Glomerular endothelial cell (primary cell): ENCODE measurements at regions not wholly inside any gene's neighbourhood (a gene's known extent, or its start where the extent isn't known, plus 50 kb on each side); places are given as distances from the start of the nearest gene placed in this dataset.

Experiments
- DNase-seq: peaks from one replicate; pipeline ENCODE4 v3.0.0-alpha.2; 2011; ENCODE audit warnings: low read depth, low spot score; ENCODE audit errors: extremely low read depth

DNA sequence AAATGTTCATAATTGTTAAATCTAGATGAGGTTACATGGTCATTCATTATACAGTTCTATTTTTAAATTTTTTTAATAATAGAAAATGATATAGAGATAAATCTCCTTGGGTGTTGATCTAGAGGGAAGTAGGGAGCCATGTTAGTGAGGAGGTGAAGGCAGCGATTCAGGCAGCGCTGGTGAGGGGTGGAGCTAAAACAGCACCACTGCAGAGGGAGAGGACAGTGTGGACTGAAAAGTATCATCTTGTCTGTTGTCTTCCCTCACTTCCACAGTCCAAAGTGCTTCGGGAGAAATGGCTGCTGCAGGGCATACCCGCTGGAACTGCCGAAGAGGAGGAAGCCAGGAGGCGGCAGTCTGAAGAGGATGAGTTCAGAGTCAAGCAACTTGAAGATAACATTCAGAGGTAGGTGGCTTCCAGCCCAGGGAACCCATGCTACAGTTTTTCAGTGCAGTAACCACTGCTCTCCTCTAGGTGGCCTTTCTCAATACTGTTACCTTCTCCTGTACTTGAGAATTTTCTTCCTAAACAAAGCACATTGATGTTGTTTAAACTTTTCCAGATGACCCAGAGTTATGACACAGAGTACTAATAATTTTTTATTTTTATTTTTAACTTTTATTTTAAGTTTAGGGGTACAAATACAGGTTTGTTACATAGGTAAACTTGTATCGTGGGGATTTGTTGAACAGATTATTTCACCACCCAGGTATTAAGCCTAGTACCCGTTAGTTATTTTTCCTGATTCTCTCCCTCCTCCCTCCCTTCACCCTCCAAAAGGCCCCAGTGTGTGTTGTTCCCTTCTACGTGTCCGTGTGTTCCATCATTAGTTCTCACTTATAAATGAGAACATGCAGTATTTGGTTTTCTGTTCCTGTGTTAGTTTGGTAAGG, 100.5 kb downstream of the PALM2AKAP2 start:
- DNase-seq: no peak

- DNase-seq: no peak
These were observed 103.6 kb downstream of the PALM2AKAP2 start for GRCh38 chr9:109883623-109884022.

GRCh38 chr9:109886041-109886440, 106.0 kb downstream of the PALM2AKAP2 start:
- DNase-seq: no peak

- DNase-seq: no peak
These were observed 106.6 kb downstream of the PALM2AKAP2 start for GRCh38 chr9:109886617-109887016.

- no peak for DNase-seq
These were observed 107.1 kb downstream of the PALM2AKAP2 start for GRCh38 chr9:109887079-109887478.

DNA sequence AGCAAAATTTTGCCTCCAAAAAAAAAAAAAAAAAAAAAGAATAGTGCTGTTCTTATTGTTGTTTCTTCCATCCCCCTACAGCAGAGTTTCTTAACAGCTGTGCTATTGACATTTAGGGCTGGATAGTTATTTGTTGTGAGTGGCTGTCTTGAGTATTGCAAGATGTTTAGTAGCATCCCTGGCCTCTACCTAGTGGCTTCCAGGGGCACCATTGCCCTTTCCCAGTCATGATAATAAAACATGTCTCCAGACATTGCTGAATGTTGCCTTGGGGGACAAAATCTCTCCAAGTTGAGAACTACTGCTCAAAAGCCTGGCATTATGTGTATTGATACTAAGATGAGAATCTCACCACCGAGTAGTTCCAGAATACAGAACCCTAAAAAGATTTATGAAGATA, 108.7 kb downstream of the PALM2AKAP2 start:
- no peak for DNase-seq

DNA sequence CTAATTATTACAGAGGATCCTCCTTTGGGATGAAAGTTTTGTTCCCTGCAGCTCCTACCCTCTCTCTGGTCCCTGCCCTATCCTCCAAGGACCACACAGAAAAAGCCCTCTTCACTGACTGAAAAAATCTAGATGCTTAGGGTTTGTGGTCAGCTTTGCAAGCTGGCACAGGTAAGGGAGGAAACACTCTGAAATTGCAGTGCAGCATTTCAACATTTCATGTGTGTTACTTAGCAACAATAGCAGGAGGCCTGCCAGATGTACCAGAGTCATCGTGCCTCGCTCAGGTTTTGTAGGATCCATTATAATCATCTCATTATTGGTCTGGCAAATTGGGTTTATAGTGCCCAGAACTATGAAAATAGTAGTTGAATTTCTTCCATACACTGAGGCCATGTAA, 109.5 kb downstream of the PALM2AKAP2 start:
- DNase-seq: no peak

DNA sequence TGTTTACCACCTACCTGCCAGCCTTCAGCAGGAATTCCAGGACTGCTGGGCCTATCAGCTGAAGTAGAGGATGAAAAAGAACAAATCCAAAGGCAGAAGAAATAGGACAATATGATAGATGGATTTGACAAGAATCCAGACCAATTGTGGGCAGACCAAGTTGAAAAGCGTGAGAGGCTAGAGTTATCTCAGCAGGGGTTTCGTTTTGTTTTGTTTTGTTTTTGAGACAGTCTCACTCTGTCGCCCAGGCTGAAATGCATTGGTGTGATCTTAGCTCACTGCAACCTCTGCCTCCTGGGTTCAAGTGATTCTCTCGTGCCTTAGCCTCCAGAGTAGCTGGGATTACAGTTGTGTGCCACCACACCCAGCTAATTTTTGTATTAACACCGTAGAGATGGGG, 113.2 kb downstream of the PALM2AKAP2 start:
- DNase-seq: no peak

- DNase-seq: no peak
These were observed 114.5 kb downstream of the PALM2AKAP2 start for GRCh38 chr9:109894473-109894872.

DNA sequence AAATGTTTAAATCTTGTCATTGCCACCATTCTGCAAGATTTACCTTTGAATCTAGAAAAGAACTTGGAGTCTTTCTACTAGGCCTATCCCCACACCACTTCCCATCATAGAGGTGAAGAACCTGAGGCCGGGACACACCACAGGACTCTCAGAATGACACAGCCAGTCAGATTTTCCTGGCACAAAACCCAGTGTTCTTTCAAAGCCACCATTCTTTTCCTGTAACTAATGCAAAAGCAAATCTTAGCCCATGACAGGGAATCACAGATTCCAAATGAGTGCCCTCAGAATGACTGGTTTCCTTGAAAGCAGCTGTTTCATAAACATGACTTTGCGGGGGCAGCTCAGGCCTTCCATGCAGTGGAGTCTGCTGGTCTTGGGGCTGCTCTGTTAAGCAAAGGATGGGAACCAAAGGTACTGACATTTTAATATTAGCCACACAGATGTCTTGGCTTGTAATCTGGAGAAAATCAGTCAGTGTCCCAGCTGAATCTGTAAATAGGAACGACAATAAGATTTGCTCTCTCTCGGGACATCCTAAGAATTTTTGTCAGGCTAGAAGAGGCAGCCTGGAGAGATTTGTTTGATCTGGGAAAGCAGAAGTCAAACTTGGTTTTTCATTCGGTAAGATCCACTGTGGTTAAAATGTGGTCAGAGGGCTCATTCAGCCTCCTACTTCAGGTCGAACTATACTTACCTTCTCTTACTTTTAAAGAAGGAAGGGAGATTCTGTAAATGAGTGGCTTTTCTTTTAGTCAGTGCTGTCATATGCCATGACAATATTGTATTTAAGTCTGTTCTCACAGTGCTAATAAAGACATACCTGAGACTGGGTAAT, 115.1 kb downstream of the PALM2AKAP2 start:
- no peak for DNase-seq

DNA sequence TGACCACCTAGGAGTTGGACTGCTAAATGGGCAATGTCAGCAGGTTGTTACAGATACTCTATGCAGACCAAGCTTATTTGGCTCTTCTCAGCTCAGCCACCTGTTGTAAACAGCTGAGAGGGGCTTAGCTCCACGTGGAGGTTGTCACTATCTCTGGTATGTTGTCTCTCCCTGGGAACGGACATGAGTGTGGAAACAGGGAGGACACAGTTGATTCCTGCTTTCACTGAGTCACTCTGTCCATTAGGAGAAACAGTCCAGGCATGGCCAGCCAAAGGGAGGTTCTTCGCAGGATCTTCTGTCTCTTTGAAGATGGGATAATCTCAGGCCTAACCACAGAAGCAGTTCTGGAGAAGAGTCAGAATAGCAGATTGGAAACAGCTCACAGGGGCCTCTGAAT, 121.2 kb downstream of the PALM2AKAP2 start:
- DNase-seq: no peak

- DNase-seq: no peak
These were observed 123.6 kb downstream of the PALM2AKAP2 start for GRCh38 chr9:109903515-109904138.

GRCh38 chr9:109904666-109905065, 124.7 kb downstream of the PALM2AKAP2 start:
- no peak for DNase-seq

DNA sequence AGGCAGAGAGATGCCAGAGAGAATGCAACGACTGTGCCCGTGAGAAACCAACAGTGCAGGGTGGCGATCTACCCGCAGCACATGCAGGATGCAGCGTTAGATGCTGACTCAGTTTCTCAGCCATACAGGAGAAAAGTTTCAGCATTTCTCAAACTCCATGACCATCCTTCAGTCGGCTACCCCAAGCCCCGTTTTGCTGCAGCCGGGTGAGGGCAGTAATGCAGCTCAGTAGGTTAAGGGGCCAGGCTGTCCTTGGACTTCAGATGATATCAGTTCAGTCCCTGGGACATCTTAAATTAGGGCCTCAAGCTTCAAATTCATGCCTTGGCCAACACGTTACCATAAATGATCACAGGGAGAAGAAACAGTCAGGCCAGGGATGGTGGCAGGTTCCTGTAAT, 125.5 kb downstream of the PALM2AKAP2 start:
- no peak for DNase-seq

DNA sequence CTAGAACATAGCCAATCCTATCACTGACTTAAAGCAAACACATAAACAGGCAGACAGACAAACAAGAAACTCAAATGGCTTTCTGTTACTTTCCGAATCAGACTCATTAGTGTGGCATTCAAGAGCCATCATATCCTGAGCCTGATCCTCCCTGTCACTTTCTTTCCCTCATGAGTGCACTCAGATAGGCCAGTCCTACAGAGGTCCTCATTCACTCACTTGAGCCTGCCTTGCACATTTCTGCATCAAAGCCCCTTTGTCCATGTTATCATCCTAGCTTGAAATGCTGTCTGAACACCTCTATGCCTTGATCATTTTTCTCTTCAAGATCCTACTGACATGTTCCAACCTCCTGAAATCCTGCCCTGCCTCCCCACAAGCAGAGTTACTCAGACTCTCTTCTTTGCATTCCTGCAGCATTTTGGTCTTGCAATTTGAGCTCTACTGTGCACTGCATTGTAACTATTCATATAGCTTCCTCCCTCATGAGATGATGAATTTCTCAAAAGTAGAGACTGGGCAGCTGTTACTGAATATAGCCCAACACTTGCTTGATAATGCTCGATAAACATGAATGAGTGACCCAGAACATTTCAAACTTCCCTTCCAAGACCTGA, 126.9 kb downstream of the PALM2AKAP2 start:
- no peak for DNase-seq

GRCh38 chr9:109907400-109907799, 127.4 kb downstream of the PALM2AKAP2 start:
- DNase-seq: peak; percentile 93

DNA sequence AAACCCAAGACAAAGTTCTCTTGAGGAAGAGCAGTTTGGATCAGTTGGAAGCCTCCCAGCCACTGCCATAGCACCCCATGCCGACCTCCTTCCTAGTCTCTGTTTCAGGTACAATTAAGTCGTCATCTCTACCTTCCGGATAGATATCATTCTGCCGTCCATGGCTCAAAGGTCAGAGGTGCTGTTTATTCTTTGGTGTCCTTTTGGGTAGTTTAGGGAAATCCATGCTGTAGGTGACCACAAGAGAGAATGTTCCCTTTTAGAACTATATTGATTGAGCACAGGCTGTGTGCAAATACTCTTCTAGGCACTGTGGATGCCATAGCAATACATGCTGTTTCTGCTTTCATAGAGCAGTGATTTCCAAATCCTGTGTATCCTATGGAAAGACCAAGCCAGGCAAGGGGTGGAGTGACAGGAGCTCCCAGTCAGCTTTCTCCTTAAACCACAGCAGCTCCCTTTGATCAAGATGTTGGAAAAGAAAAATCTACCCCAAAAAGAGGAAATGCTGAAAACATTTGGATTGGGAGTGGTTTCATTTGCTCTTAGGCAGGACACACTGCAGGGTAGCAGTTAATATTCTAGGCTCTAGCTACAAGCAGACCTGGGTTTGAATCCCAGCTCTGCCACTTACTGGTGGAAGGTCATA, 127.9 kb downstream of the PALM2AKAP2 start:
- no peak for DNase-seq

GRCh38 chr9:109908459-109909390, 128.7 kb downstream of the PALM2AKAP2 start:
- DNase-seq: peak; percentile 61
